Hematopoietic multipotent progenitor cell treated with erythropoietin and hydrocortisone succinate and interleukin-3 and kit ligand, for 6 days (in vitro differentiated cells): ENCODE measurements at regions not wholly inside any gene's neighbourhood (a gene's known extent, or its start where the extent isn't known, plus 50 kb on each side); places are given as distances from the start of the nearest gene placed in this dataset.
A peak's percentile ranks its signal among the peaks of the same experiment; 100 is the strongest.
"Not testable (repeated sequence)": the region's sequence is repeated elsewhere in the genome, so short reads cannot be mapped to it uniquely, and the experiment has no call there.

ENCODE experiments used
- DNase-seq: peaks from one replicate; pipeline ENCODE4 v3.0.0-alpha.2; 2015

GRCh38 chr2:106004851-106005250 lies 189.2 kb downstream of the UXS1 start:
- DNase-seq, result no peak

GRCh38 chr2:105999211-105999989 lies 194.7 kb downstream of the UXS1 start:
- no peak for DNase-seq

GRCh38 chr2:105997711-105998110 lies 196.4 kb downstream of the UXS1 start:
- DNase-seq, result no peak

GRCh38 chr2:105990624-105991023 lies 203.5 kb downstream of the UXS1 start:
- no peak for DNase-seq

GRCh38 chr2:105989803-105990202 lies 204.3 kb downstream of the UXS1 start:
- not testable (repeated sequence) for DNase-seq

GRCh38 chr2:105989070-105989469 lies 205.0 kb downstream of the UXS1 start:
- no peak for DNase-seq

GRCh38 chr2:105977807-105978206 lies 216.3 kb downstream of the UXS1 start:
- no peak for DNase-seq

GRCh38 chr2:105977212-105977611 lies 216.9 kb downstream of the UXS1 start:
- DNase-seq, result peak; percentile 7

- no peak for DNase-seq
These were observed 219.3 kb downstream of the UXS1 start for GRCh38 chr2:105974812-105975211.

GRCh38 chr2:105972927-105973326 lies 221.2 kb downstream of the UXS1 start:
- no peak for DNase-seq

- no peak for DNase-seq
These were observed 221.9 kb downstream of the UXS1 start for GRCh38 chr2:105972246-105972645.

GRCh38 chr2:105969552-105969951 lies 224.5 kb downstream of the UXS1 start:
- peak; percentile 11 for DNase-seq

GRCh38 chr2:105962221-105962620 lies 217.5 kb downstream of the NCK2 start:
- no peak for DNase-seq

- DNase-seq, result no peak
These were observed 217.0 kb downstream of the NCK2 start for GRCh38 chr2:105961599-105962146.

- no peak for DNase-seq
These were observed 214.6 kb downstream of the NCK2 start for GRCh38 chr2:105959357-105959756.

- DNase-seq, result no peak
These were observed 210.2 kb downstream of the NCK2 start for GRCh38 chr2:105954891-105955290.

GRCh38 chr2:105953942-105954341 lies 209.2 kb downstream of the NCK2 start:
- DNase-seq, result no peak

- DNase-seq, result no peak
These were observed 207.4 kb downstream of the NCK2 start for GRCh38 chr2:105952131-105952530.

- no peak for DNase-seq
These were observed 206.6 kb downstream of the NCK2 start for GRCh38 chr2:105951384-105951694.

GRCh38 chr2:105950521-105951383 lies 206.0 kb downstream of the NCK2 start:
- DNase-seq, result no peak

- DNase-seq, result no peak
These were observed 199.3 kb downstream of the NCK2 start for GRCh38 chr2:105943977-105944376.
